Sigmoid colon (tissue), 4 donors: ENCODE measurements at regions not wholly inside any gene's neighbourhood (a gene's known extent, or its start where the extent isn't known, plus 50 kb on each side); places are given as distances from the start of the nearest gene placed in this dataset.
A peak's percentile ranks its signal among the peaks of the same experiment; 100 is the strongest.

Source experiments
- EP300 ChIP-seq, 4 donors: sonication (generic); formaldehyde crosslinking; IDR thresholded peaks; one replicate each; pipeline ENCODE4 v1.6.1; 2017; ENCODE audit warnings: antibody characterized with exemption in 4 of 4
- POLR2A ChIP-seq, 2 donors: fragments of 450-650 bp; IDR thresholded peaks; one replicate each; pipeline ENCODE4 v1.6.1; 2016; ENCODE audit warnings: antibody characterized with exemption in 2 of 2, mild to moderate bottlenecking in 2 of 2, moderate library complexity in 2 of 2
- TF ChIP-seq, protein P1 (sequence below), 4 experiments: fragments of 450-650 bp in 3 of 4; fragments of 200-600 bp in 1 of 4; IDR thresholded peaks; one replicate each; pipeline ENCODE4 v1.5.1; 2016 to 2019; ENCODE audit warnings: antibody characterized with exemption in 4 of 4, mild to moderate bottlenecking in 3 of 4, moderate library complexity in 2 of 4

DNA sequence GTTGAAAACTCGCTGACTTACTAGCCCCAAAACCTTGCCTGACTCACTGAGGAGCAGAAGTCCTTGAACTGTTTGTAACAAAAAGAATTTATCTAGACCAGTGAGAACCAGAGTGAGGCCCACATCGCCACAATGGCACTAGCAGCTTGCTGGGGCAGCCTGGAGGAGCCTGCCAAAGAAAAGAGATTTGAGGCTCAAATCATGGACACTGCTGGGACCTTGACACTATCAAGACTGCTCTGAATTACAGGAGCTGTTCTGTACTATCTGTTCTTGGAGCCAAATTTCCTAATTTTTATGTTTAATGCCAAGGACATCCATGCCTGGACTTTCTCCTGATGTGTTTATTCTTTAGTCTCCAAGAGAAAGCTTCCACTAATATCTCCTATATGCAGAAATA, 82.0 kb upstream of the JCAD start:
- TF ChIP-seq, protein P1, sequence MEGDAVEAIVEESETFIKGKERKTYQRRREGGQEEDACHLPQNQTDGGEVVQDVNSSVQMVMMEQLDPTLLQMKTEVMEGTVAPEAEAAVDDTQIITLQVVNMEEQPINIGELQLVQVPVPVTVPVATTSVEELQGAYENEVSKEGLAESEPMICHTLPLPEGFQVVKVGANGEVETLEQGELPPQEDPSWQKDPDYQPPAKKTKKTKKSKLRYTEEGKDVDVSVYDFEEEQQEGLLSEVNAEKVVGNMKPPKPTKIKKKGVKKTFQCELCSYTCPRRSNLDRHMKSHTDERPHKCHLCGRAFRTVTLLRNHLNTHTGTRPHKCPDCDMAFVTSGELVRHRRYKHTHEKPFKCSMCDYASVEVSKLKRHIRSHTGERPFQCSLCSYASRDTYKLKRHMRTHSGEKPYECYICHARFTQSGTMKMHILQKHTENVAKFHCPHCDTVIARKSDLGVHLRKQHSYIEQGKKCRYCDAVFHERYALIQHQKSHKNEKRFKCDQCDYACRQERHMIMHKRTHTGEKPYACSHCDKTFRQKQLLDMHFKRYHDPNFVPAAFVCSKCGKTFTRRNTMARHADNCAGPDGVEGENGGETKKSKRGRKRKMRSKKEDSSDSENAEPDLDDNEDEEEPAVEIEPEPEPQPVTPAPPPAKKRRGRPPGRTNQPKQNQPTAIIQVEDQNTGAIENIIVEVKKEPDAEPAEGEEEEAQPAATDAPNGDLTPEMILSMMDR (IDR thresholded peaks at IDR 0.05), result no peak
- peak in 1 of 4 donors; percentile 25 for TF ChIP-seq EP300 (IDR thresholded peaks at IDR 0.05)
- no peak for TF ChIP-seq POLR2A (IDR thresholded peaks at IDR 0.05)
